Stimulated activated naive CD8-positive, alpha-beta T cell treated with anti-CD3 and anti-CD28 coated beads, Interleukin-15, Interleukin-2, amounts not matched to agents 100 ng/mL and 50 ng/mL, for 24 hours (primary cell): ENCODE measurements at regions not wholly inside any gene's neighbourhood (a gene's known extent, or its start where the extent isn't known, plus 50 kb on each side); places are given as distances from the start of the nearest gene placed in this dataset.

Source experiments
- H3K27ac Mint-ChIP-seq: one replicate; pipeline ENCODE4 v1.8.0; 2021; ENCODE audit warnings: mild to moderate bottlenecking, mixed read lengths
- H3K27me3 Mint-ChIP-seq: one replicate; pipeline ENCODE4 v1.8.0; 2021; ENCODE audit warnings: mixed read lengths
- H3K36me3 Mint-ChIP-seq: one replicate; pipeline ENCODE4 v1.8.0; 2021; ENCODE audit warnings: low read depth, mixed read lengths
- H3K4me1 Mint-ChIP-seq: one replicate; pipeline ENCODE4 v1.8.0; 2021; ENCODE audit warnings: low read depth, mixed read lengths
- H3K4me3 Mint-ChIP-seq: one replicate; pipeline ENCODE4 v1.8.0; 2021; ENCODE audit warnings: mild to moderate bottlenecking, mixed read lengths
- H3K9me3 Mint-ChIP-seq: one replicate; pipeline ENCODE4 v1.8.0; 2021; ENCODE audit warnings: mixed read lengths

DNA sequence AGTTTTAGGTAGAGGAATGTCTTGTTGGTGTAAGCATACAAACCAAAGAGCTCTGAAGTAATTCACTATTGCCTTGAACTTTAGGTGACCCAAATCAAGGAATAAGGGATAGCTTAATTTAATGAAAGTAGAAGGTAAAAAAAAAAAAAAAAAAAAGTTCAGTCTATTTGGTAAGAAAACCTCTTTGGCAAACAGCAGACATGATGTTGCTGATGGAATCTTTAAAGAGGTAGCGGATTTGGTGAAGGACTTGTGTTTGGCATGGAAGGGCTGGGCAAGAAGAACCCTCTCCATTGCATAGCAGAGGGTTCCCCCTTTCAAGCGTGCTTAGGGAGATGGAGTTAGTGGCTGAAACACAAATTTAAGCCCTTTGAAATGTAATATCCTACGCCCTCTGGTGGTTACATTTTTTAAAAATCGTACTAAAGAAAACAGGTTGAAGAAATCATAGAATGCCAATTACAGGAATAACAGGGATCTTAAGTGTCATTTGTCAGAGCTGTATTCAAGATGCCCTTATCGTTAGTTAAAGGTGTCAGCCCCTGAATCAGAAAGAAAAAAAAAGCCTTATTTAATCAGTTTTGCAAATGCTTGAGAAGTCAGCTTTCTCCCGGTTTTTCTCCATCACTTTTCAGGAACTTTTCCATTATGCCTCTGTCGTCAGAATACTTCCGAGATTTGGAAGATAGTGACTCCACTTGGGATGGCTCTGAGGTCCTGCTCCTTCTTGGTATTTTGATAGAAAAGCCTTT lies 383.1 kb downstream of the KCNJ2 start:
- no peak overlapping the region for H3K4me3 Mint-ChIP-seq
- no peak overlapping the region for H3K27ac Mint-ChIP-seq
- no peaks in the 10 kb centered on the region for H3K9me3 Mint-ChIP-seq
- peaks cover 4% of the 10 kb centered on the region for H3K27me3 Mint-ChIP-seq
- H3K4me1 Mint-ChIP-seq: no peaks in the 10 kb centered on the region
- H3K36me3 Mint-ChIP-seq: no peaks in the 10 kb centered on the region

DNA sequence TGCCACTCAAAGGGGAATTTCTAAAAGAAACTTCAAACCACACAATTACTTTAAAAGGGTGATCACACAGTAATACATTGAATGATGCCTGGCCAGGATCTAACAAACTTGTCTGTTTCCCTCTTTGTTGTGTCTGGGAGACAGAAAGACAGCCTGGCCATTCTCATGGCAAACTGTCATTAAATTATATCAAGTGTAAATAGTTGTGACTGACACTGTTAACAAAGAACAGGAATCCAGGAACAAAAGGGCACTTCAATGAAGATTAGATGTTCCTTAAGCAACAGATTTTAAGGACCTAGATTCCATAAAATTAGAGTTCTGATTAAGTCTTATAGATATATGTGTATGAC lies 383.6 kb downstream of the KCNJ2 start:
- peaks cover 7% of the 10 kb centered on the region for H3K27me3 Mint-ChIP-seq
- H3K4me1 Mint-ChIP-seq: no peaks in the 10 kb centered on the region
- no peak overlapping the region for H3K4me3 Mint-ChIP-seq
- no peaks in the 10 kb centered on the region for H3K9me3 Mint-ChIP-seq
- H3K27ac Mint-ChIP-seq: no peak overlapping the region
- H3K36me3 Mint-ChIP-seq: no peaks in the 10 kb centered on the region

DNA sequence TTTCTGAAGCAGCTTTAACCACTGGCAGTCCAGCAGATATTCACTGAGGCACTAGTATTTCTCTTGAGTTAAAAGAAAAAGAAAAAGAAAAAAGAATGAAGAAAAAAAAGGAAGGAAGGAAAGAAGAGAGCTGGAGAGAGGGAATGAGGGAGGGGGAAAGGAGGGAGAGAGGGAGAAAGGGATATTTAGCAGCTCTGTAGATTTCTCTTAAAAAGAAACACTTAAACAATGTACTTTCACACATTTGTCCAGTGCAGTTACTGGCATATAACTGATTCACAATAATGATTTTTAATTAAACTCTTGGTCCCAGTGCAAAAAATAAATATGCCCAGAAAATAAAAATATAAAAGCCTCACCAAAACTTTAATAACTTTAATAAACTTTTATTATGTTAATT lies 386.4 kb downstream of the KCNJ2 start:
- Mint-ChIP-seq H3K27me3 (peaks cover 7% of the 10 kb centered on the region), H3K27ac (no peak overlapping the region), H3K4me3 (no peak overlapping the region)

DNA sequence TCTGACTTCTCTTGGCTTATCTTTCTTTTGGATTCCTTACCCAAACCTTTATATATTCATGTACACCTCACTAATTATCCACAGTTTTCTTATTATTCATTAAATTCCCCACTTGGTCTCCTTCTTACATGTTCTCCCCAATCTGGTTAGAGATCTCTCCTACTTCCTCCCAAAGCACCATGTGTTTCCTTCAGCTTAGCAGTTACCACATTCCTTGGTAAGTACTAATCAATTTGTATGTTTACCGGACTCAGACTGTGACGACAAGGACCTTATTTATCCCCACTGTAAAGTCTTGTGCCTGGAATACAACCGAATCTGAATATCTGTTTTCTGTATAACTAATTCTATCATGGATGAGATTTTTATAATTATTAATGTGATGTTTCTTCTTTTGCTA lies 389.5 kb downstream of the KCNJ2 start:
- Mint-ChIP-seq H3K27ac (no peak overlapping the region), H3K27me3 (peaks cover 4% of the 10 kb centered on the region), H3K4me1 (no peaks in the 10 kb centered on the region), H3K36me3 (no peaks in the 10 kb centered on the region), H3K4me3 (no peak overlapping the region), H3K9me3 (no peaks in the 10 kb centered on the region)

More for the DNA sequence above, 386.4 kb downstream of the KCNJ2 start:
- Mint-ChIP-seq H3K9me3 (no peaks in the 10 kb centered on the region), H3K36me3 (no peaks in the 10 kb centered on the region), H3K4me1 (no peaks in the 10 kb centered on the region)

DNA sequence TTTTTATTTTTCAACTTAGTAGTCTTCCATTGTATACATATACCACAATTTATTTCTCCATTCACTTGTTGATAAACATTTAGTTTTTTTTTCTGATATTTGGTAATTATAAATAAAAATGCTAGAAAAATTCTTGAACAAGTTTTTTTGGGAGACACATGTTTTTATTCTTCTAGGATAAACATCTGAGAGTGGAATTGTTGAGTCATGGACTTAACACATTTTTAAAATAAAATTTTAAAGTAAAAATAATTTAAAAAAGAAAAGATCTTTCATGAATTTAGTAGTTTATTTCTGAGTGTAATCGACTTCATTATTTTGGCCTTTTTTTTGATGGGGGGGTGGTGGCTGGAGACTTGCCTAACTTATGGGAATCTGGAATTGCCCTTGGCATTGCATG lies 391.1 kb downstream of the KCNJ2 start:
- H3K27ac Mint-ChIP-seq: no peak overlapping the region
- no peak overlapping the region for H3K4me3 Mint-ChIP-seq
- no peaks in the 10 kb centered on the region for H3K4me1 Mint-ChIP-seq
- H3K36me3 Mint-ChIP-seq: no peaks in the 10 kb centered on the region
- H3K9me3 Mint-ChIP-seq: no peaks in the 10 kb centered on the region
- peaks cover 4% of the 10 kb centered on the region for H3K27me3 Mint-ChIP-seq

DNA sequence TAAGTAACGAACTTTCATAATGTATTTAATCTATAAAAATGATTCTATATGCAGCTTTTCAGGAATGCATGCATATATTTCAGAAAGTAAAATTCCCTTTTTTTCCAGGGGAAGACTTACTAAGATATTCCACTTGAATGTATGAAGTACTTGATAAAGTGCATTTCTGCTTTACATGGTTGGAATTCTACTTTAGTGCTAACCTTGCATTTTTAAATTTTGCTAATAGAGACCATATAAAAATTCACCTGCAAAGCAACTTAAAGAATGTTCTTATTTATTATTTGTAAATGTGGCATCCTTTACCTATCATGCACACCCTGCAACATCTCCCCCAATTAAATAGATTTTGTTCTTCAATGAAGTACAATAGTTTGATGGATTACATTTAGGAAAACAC lies 392.8 kb downstream of the KCNJ2 start:
- H3K4me3 Mint-ChIP-seq: no peak overlapping the region
- H3K27ac Mint-ChIP-seq: no peak overlapping the region
- no peaks in the 10 kb centered on the region for H3K36me3 Mint-ChIP-seq
- peaks cover 3% of the 10 kb centered on the region for H3K9me3 Mint-ChIP-seq
- no peaks in the 10 kb centered on the region for H3K4me1 Mint-ChIP-seq
- H3K27me3 Mint-ChIP-seq: peaks cover 8% of the 10 kb centered on the region

DNA sequence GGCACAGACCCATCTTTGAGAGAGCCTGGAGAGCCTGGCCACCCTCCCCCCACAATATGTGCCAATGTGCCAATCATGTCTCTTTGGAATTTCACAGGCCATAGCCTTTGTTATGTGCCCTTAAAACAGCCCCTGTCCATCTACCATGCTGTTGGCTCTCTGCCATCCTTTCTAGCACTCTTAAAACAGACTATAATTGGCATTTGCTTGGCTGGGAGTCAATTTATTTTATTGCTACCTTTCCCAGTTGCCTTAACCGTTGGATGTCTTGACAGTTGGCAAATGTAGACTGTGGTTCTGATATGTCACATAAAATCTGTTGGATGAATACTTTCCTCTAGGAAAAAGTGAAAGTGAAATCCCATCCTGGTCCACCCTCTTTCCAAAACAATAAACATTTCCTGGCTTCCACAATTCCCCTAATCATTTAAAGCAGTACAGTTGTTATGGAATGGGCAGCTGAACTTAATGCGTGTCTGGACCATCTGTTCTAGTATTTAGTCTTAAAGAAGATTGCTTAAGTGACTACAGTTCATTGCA lies 394.0 kb downstream of the KCNJ2 start:
- H3K27ac Mint-ChIP-seq: no peak overlapping the region
- no peaks in the 10 kb centered on the region for H3K36me3 Mint-ChIP-seq
- H3K9me3 Mint-ChIP-seq: peaks cover 4% of the 10 kb centered on the region
- H3K4me3 Mint-ChIP-seq: no peak overlapping the region
- H3K27me3 Mint-ChIP-seq: peaks cover 5% of the 10 kb centered on the region
- H3K4me1 Mint-ChIP-seq: no peaks in the 10 kb centered on the region

DNA sequence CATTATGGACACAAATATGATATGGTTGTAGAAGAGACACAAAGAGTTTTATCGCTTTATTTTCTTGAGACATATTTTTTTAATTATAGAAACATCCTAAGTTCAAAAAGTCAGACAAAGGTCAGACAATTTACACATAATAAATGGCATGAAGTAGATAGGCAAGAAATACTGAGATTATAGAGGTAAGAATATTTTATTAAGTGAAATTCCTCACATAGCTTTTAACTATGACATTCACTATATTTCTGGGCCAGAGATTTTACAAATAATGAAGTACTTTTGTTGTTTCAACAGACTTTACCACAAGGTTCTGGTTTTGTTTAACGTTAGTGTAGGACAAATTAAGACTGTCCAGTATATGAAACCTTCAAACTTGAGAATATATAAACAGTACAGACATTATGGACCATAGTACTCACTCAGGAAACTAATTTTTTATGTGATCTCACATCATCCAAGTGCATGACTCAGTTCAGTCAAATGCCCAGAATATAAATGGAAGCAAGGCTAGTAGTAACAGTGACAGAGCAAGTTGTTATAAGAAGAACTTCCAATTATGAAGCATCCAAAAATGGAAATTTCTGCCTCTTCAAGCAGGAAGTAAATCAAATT lies 394.8 kb downstream of the KCNJ2 start:
- Mint-ChIP-seq H3K36me3 (no peaks in the 10 kb centered on the region), H3K4me1 (no peaks in the 10 kb centered on the region), H3K4me3 (no peak overlapping the region), H3K9me3 (peaks cover 4% of the 10 kb centered on the region), H3K27me3 (peaks cover 5% of the 10 kb centered on the region), H3K27ac (no peak overlapping the region)

DNA sequence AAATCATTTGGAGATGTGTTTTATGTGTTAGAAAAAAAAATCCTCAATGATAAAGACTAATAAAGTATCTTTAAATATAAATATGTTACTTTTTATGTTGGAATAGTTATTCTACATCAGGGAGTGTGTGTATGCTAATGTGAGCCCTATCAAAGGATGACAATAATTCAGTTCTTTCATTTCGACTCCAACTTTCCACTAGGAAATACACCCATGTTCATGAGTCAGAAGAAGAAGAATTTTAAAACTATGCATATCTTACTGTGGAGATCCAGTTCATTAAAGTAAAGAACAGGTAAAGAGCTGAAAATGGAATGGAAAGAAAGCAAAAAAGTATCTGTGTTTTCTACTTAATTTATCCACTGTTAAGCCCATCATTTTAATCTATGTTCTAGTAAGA lies 399.8 kb downstream of the KCNJ2 start:
- Mint-ChIP-seq H3K27ac (no peak overlapping the region), H3K36me3 (no peaks in the 10 kb centered on the region), H3K27me3 (peaks cover 5% of the 10 kb centered on the region), H3K9me3 (peaks cover 4% of the 10 kb centered on the region), H3K4me3 (no peak overlapping the region), H3K4me1 (no peaks in the 10 kb centered on the region)

DNA sequence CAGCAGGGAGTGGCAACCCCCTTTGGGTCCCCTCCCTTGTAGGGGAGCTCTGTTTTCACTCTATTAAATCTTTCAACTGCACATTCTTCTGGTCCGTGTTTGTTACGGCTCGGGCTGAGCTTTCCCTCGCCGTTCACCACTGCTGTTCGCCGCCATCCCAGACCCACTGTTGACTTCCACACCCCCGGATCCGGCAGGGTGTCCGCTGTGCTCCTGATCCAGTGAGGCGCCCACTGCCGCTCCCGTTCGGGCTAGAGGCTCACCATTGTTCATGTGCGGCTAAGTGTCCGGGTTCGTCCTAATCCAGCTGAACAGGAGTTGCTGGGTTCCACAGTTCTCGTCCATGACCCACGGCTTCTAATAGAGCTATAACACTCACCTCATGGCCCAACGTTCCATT lies 408.1 kb downstream of the KCNJ2 start:
- no peak overlapping the region for H3K4me3 Mint-ChIP-seq
- peaks cover 4% of the 10 kb centered on the region for H3K9me3 Mint-ChIP-seq
- H3K27me3 Mint-ChIP-seq: no peaks in the 10 kb centered on the region
- no peaks in the 10 kb centered on the region for H3K4me1 Mint-ChIP-seq
- H3K36me3 Mint-ChIP-seq: no peaks in the 10 kb centered on the region
- H3K27ac Mint-ChIP-seq: no peak overlapping the region

DNA sequence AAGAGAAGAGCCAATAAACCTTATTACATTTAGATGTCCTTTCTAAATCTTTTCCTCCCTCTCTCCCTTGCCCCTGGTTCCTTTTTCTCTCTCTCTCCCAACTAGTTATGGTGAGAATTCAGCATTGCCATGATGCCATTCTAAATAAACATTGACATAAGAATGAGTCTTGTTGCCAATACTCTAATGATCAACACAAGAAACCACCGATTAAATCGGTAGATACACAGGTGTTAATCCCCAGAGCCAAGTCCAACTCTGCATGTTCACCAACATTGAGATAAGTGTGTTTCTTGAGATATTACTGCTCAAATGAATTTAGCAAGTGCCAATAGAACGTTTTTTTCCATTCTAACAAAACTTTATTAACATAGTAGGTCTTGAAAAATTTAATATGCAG lies 412.1 kb downstream of the KCNJ2 start:
- Mint-ChIP-seq H3K4me3 (no peak overlapping the region), H3K36me3 (no peaks in the 10 kb centered on the region), H3K27ac (no peak overlapping the region)

DNA sequence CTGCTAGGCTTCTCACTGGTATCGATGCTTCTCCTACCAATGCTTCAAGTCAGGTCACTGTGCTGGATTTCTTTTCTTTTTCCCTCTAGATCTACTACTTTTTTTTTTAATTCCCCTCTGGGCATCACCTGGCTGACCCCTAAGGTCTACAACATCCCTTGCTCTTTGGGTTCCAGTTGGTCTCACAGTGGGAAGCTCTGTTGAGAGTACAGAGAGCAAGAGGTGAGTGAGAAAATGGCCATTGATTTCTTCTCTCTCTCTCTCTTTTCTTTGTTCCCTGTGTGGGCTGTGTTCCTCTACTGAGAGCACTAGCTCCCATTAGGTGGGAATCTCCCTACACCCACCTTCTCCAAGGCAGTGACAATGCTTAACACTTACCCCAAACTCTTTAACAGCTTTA lies 413.4 kb downstream of the KCNJ2 start:
- H3K4me1 Mint-ChIP-seq: no peaks in the 10 kb centered on the region
- no peak overlapping the region for H3K4me3 Mint-ChIP-seq
- peaks cover 4% of the 10 kb centered on the region for H3K9me3 Mint-ChIP-seq
- H3K27ac Mint-ChIP-seq: no peak overlapping the region
- no peaks in the 10 kb centered on the region for H3K36me3 Mint-ChIP-seq
- peaks cover 10% of the 10 kb centered on the region for H3K27me3 Mint-ChIP-seq

More for the DNA sequence above, 412.1 kb downstream of the KCNJ2 start:
- Mint-ChIP-seq H3K27me3 (peaks cover 10% of the 10 kb centered on the region), H3K4me1 (no peaks in the 10 kb centered on the region), H3K9me3 (peaks cover 7% of the 10 kb centered on the region)

DNA sequence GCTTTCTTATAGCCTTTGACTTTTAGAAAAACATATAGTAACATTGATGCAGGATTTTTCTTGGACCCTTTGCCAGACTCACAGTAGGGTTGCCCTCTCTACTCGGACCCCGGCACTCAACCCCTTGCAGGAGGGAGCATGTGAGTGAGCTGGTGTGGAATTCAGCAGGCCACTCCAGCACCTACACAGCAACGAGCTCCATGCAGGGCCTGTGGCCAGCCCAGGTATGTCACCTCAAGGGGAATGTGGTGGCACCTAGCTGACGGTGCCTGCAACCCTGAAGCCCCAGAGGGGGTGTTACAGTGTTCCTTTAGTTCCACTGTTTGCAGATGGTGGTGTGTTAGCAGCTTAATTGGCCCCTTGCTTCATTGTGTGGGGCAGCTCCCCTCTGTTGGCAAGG lies 414.9 kb downstream of the KCNJ2 start:
- H3K27me3 Mint-ChIP-seq: peaks cover 10% of the 10 kb centered on the region
- H3K27ac Mint-ChIP-seq: no peak overlapping the region
- H3K4me1 Mint-ChIP-seq: no peaks in the 10 kb centered on the region
- H3K4me3 Mint-ChIP-seq: no peak overlapping the region
- H3K9me3 Mint-ChIP-seq: peaks cover 4% of the 10 kb centered on the region
- no peaks in the 10 kb centered on the region for H3K36me3 Mint-ChIP-seq

DNA sequence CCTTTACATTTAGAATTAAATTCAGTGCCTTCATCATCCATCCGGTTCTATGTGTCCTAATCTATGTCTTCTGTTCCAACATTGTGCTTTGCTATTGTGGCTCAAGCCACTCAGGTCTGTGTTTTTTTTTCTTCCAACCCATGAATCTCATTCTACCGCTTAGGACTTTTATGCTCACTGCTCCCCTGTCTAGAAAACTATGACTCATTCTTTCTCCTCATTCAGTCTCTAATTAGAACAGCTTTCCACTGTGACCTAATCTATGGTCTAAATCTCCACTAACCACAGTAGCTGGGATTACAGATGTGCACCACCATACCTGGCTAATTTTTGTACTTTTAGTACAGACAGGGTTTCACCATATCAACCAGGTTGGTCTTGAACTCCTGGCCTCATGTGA lies 418.7 kb downstream of the KCNJ2 start:
- no peak overlapping the region for H3K4me3 Mint-ChIP-seq
- H3K27ac Mint-ChIP-seq: no peak overlapping the region
- no peaks in the 10 kb centered on the region for H3K4me1 Mint-ChIP-seq
- peaks cover 6% of the 10 kb centered on the region for H3K27me3 Mint-ChIP-seq
- peaks cover 4% of the 10 kb centered on the region for H3K9me3 Mint-ChIP-seq
- no peaks in the 10 kb centered on the region for H3K36me3 Mint-ChIP-seq

DNA sequence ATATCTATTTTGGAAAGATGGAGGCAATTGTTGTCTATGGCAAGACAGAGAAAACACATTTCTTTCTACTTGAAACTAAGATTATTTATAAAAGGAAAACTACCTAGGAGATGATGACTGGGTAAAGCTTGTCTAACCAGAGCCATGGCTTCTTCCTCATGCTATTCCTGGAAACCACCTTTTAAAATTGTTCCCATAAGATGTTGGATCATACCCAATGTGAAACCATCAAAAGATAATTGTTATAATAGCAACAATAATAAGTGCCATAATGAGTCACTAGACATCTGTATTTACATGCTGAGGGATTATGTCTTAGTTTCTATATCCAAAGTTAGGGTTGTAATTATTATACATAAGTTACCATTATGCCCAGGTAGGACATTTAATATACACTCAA lies 428.4 kb downstream of the KCNJ2 start:
- Mint-ChIP-seq H3K4me1 (no peaks in the 10 kb centered on the region), H3K4me3 (no peak overlapping the region), H3K9me3 (no peaks in the 10 kb centered on the region), H3K36me3 (no peaks in the 10 kb centered on the region), H3K27ac (no peak overlapping the region), H3K27me3 (no peaks in the 10 kb centered on the region)

DNA sequence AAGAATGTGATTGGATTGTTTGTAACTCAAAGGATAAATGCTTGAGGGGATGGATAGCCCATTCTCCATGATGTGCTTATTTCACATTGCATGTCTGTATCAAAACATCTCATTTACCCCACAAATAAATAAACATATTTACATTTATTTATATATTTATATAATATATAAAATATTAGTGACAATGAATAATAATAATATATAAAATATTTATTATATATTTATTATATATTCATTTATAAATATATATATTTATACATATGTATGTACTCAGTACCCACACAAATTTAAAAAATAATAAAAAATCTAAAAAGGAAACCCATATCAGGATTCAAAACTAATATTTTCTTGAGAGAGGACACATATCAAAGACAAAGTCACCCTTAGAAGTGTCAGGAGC lies 429.9 kb downstream of the KCNJ2 start:
- no peak overlapping the region for H3K4me3 Mint-ChIP-seq
- no peaks in the 10 kb centered on the region for H3K36me3 Mint-ChIP-seq
- H3K9me3 Mint-ChIP-seq: no peaks in the 10 kb centered on the region
- no peak overlapping the region for H3K27ac Mint-ChIP-seq
- peaks cover 3% of the 10 kb centered on the region for H3K27me3 Mint-ChIP-seq
- H3K4me1 Mint-ChIP-seq: no peaks in the 10 kb centered on the region
